Trophoblast cell (in vitro differentiated cells and primary cell): ENCODE measurements at regions not wholly inside any gene's neighbourhood (a gene's known extent, or its start where the extent isn't known, plus 50 kb on each side); places are given as distances from the start of the nearest gene placed in this dataset.

Experiments
- DNase-seq, 2 donors: peaks; one replicate each; pipeline ENCODE4 v3.0.0-alpha.2; 2016
- H2AFZ ChIP-seq: 2 replicates; pipeline ENCODE4 v1.6.1; 2013; ENCODE audit warnings: low read length, moderate library complexity, mild to moderate bottlenecking; ENCODE audit not compliant: insufficient read depth, poor library complexity
- H2AK5ac ChIP-seq: 2 replicates; pipeline ENCODE4 v1.6.1; 2013; ENCODE audit warnings: mild to moderate bottlenecking, low read length
- H2BK120ac ChIP-seq: 2 replicates; pipeline ENCODE4 v1.6.1; 2013; ENCODE audit warnings: low read length, mild to moderate bottlenecking, moderate library complexity; ENCODE audit not compliant: insufficient read depth, poor library complexity
- H2BK12ac ChIP-seq: 2 replicates; pipeline ENCODE4 v1.6.1; 2013; ENCODE audit warnings: mild to moderate bottlenecking, low read length, moderate library complexity
- H2BK5ac ChIP-seq: 2 replicates; pipeline ENCODE4 v1.6.1; 2013; ENCODE audit warnings: low read length, low read depth, moderate library complexity, mild to moderate bottlenecking; ENCODE audit not compliant: poor library complexity
- H3K14ac ChIP-seq: 2 replicates; pipeline ENCODE4 v1.6.1; 2013; ENCODE audit warnings: mild to moderate bottlenecking, low read length
- H3K18ac ChIP-seq: 2 replicates; pipeline ENCODE4 v1.6.1; 2013; ENCODE audit warnings: mild to moderate bottlenecking, low read length
- H3K23ac ChIP-seq: 2 replicates; pipeline ENCODE4 v1.6.1; 2013; ENCODE audit warnings: low read length
- H3K27ac ChIP-seq: 2 replicates; pipeline ENCODE4 v1.5.1; 2013; ENCODE audit warnings: low read depth, mild to moderate bottlenecking, inconsistent platforms, low read length, moderate library complexity
- H3K27me3 ChIP-seq: 2 replicates; pipeline ENCODE4 v1.6.1; 2013; ENCODE audit warnings: inconsistent platforms, mild to moderate bottlenecking, low read length, moderate library complexity; ENCODE audit not compliant: insufficient read depth
- H3K36me3 ChIP-seq, 2 experiments: 1 replicate in 1 of 2; 2 replicates in 1 of 2; pipeline ENCODE4 v1.6.1; 2013; ENCODE audit warnings: low read length in 2 of 2, mild to moderate bottlenecking in 2 of 2, moderate library complexity in 1 of 2; ENCODE audit not compliant: insufficient read depth in 2 of 2, control insufficient read depth in 1 of 2
- H3K4ac ChIP-seq: 2 replicates; pipeline ENCODE4 v1.6.1; 2013; ENCODE audit warnings: low read depth, mild to moderate bottlenecking, low read length, moderate library complexity
- H3K4me1 ChIP-seq, 2 experiments: 1 replicate in 1 of 2; 2 replicates in 1 of 2; pipeline ENCODE4 v1.6.1; 2013; ENCODE audit warnings: low read length in 2 of 2, mild to moderate bottlenecking in 2 of 2, moderate library complexity in 1 of 2; ENCODE audit not compliant: insufficient read depth in 2 of 2, control insufficient read depth in 1 of 2
- H3K4me2 ChIP-seq: 2 replicates; pipeline ENCODE4 v1.6.1; 2013; ENCODE audit warnings: inconsistent platforms, mild to moderate bottlenecking, low read length, moderate library complexity
- H3K4me3 ChIP-seq: 2 replicates; pipeline ENCODE4 v1.5.1; 2013; ENCODE audit warnings: mild to moderate bottlenecking, low read depth, low read length, inconsistent platforms
- H3K79me1 ChIP-seq: one replicate; pipeline ENCODE4 v1.6.1; 2013; ENCODE audit warnings: low read length
- H3K79me2 ChIP-seq: 2 replicates; pipeline ENCODE4 v1.6.1; 2013; ENCODE audit warnings: low read length, mild to moderate bottlenecking; ENCODE audit not compliant: control insufficient read depth, insufficient read depth, poor library complexity
- H3K9ac ChIP-seq: 2 replicates; pipeline ENCODE4 v1.6.1; 2013; ENCODE audit warnings: mild to moderate bottlenecking, low read length
- H3K9me3 ChIP-seq: 2 replicates; pipeline ENCODE4 v1.6.1; 2013; ENCODE audit warnings: low read depth, mild to moderate bottlenecking, control low read depth, inconsistent platforms, low read length; ENCODE audit not compliant: insufficient read depth
- H4K12ac ChIP-seq: 2 replicates; pipeline ENCODE4 v1.6.1; 2013; ENCODE audit warnings: low read depth, mild to moderate bottlenecking, low read length, moderate library complexity
- H4K8ac ChIP-seq: 2 replicates; pipeline ENCODE4 v1.6.1; 2013; ENCODE audit warnings: low read depth, mild to moderate bottlenecking, low read length, moderate library complexity
- H4K91ac ChIP-seq: one replicate; pipeline ENCODE4 v1.6.1; 2013; ENCODE audit warnings: low read depth, mild to moderate bottlenecking, low read length, moderate library complexity
- WGBS: extraction: QIAGEN DNeasy Blood & Tissue Kit; methylation state at CpG from one replicate; pipeline ENCODE4 v1.1.7; 2013; ENCODE audit warnings: missing lambda C conversion rate; ENCODE audit not compliant: insufficient read length, insufficient coverage; ENCODE audit errors: extremely low coverage; 5-methylcytosine and 5-hydroxymethylcytosine counted together

GRCh38 chr18:76756531-76757253, 65.7 kb upstream of the ZNF236 start:
- no peak overlapping the region for H2BK12ac ChIP-seq
- H3K9me3 ChIP-seq: no peaks in the 10 kb centered on the region
- H2AK5ac ChIP-seq: no peak overlapping the region
- no peak overlapping the region for H4K12ac ChIP-seq
- H4K8ac ChIP-seq: no peak overlapping the region
- H3K14ac ChIP-seq: no peak overlapping the region
- H3K4me2 ChIP-seq: no peak overlapping the region
- H3K36me3 ChIP-seq: no peaks in the 10 kb centered on the region
- no peak overlapping the region for H4K91ac ChIP-seq
- no peak overlapping the region for H3K4me3 ChIP-seq
- H2AFZ ChIP-seq: no peak overlapping the region
- no peaks in the 10 kb centered on the region for H3K4me1 ChIP-seq
- H3K79me2 ChIP-seq: no peaks in the 10 kb centered on the region
- H3K27me3 ChIP-seq: no peaks in the 10 kb centered on the region
- H3K9ac ChIP-seq: no peak overlapping the region
- no peak overlapping the region for H3K4ac ChIP-seq
- H2BK120ac ChIP-seq: no peak overlapping the region
- no CpG with 5 or more reads among the region's 23 CpGs for WGBS
- no peak overlapping the region for H3K23ac ChIP-seq
- no peak overlapping the region for H2BK5ac ChIP-seq
- H3K79me1 ChIP-seq: no peaks in the 10 kb centered on the region
- no peak overlapping the region for H3K18ac ChIP-seq
- no peak for DNase-seq
- H3K27ac ChIP-seq: no peak overlapping the region

- no peak overlapping the region for H3K9ac ChIP-seq
- no peaks in the 10 kb centered on the region for H3K36me3 ChIP-seq
- no peak overlapping the region for H3K18ac ChIP-seq
- no peak overlapping the region for H2BK12ac ChIP-seq
- no peak overlapping the region for H3K14ac ChIP-seq
- H2AFZ ChIP-seq: no peak overlapping the region
- no peaks in the 10 kb centered on the region for H3K79me1 ChIP-seq
- H3K79me2 ChIP-seq: no peaks in the 10 kb centered on the region
- H3K9me3 ChIP-seq: peaks cover 5% of the 10 kb centered on the region
- no peak overlapping the region for H2BK5ac ChIP-seq
- no peak overlapping the region for H3K27ac ChIP-seq
- H3K4ac ChIP-seq: no peak overlapping the region
- H4K91ac ChIP-seq: no peak overlapping the region
- no peaks in the 10 kb centered on the region for H3K4me1 ChIP-seq
- no CpG with 5 or more reads among the region's 8 CpGs for WGBS
- no peaks in the 10 kb centered on the region for H3K27me3 ChIP-seq
- no peak overlapping the region for H4K12ac ChIP-seq
- H2AK5ac ChIP-seq: no peak overlapping the region
- H2BK120ac ChIP-seq: no peak overlapping the region
- no peak overlapping the region for H3K4me2 ChIP-seq
- no peak for DNase-seq
- H4K8ac ChIP-seq: no peak overlapping the region
- H3K23ac ChIP-seq: no peak overlapping the region
- no peak overlapping the region for H3K4me3 ChIP-seq
These were observed 68.0 kb upstream of the ZNF236 start for GRCh38 chr18:76754351-76754750.

- Histone ChIP-seq H2BK5ac (no peak overlapping the region), H3K79me2 (no peaks in the 10 kb centered on the region), H4K12ac (no peak overlapping the region), H3K18ac (no peak overlapping the region), H3K4me1 (no peaks in the 10 kb centered on the region), H3K79me1 (no peaks in the 10 kb centered on the region), H3K4ac (no peak overlapping the region), H3K36me3 (no peaks in the 10 kb centered on the region), H4K91ac (no peak overlapping the region), H2BK12ac (no peak overlapping the region), H2AFZ (no peak overlapping the region), H3K27me3 (no peaks in the 10 kb centered on the region), H4K8ac (no peak overlapping the region), H3K4me2 (no peak overlapping the region), H3K23ac (no peak overlapping the region), H3K9ac (no peak overlapping the region), H3K27ac (no peak overlapping the region), H3K9me3 (peaks cover 5% of the 10 kb centered on the region), H2AK5ac (no peak overlapping the region), H3K14ac (no peak overlapping the region), H3K4me3 (no peak overlapping the region), H2BK120ac (no peak overlapping the region)
- WGBS: no CpG with 5 or more reads among the region's 4 CpGs
- no peak for DNase-seq
These were observed 70.0 kb upstream of the ZNF236 start for GRCh38 chr18:76752400-76752799.

DNA sequence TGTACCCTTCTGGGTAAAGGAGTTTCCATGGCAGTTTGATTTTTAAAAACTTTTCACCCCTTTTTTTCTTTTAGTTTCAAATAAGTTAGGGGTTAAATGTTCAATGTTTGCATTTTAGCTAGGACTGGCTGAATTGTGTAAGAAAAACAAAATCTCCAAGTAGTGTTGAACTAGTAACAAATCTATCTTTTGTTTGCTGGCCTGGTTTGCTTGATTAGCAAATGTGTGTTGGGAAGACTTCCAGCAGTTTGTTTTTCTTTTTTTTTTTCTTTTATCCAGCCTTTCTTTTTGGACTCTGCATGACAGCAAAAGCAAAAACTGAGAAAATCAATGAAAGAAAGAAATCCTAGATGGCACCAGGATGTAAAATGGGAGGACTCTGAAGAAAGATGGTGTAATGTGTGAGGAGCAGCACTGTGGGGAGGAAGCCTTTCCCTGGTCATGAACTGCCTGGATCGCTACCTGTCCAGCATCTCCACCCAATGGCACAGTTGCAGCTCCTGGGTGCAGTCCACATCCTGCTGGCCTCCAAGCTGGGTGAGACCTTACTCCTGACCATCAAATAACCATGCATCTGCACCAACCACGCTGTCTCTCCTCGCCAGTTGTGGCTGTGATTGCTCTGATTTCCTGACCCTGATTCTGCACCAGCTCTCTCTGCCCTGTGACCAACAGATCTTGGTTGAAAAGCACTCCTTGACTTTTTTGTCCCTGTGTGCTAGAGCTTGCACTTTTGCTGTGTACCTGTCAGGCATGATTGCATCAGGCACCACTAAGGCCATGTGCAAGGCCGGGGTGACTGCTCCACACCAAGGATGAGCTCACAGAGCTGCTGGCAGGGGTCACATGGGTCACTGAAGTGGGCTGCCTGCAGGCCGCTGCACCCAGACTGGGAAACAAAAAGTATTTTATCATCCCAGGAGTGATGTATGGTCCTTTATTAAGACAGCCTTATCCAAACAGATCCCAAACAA, 71.2 kb upstream of the ZNF236 start:
- Histone ChIP-seq H3K14ac (no peak overlapping the region), H4K91ac (no peak overlapping the region), H3K4me1 (no peaks in the 10 kb centered on the region), H2BK120ac (no peak overlapping the region), H2BK12ac (no peak overlapping the region), H3K27ac (no peak overlapping the region), H3K9ac (peak overlapping the region; percentile 2), H4K12ac (no peak overlapping the region), H3K4me2 (no peak overlapping the region), H3K4me3 (no peak overlapping the region), H2BK5ac (no peak overlapping the region), H3K18ac (no peak overlapping the region), H3K4ac (no peak overlapping the region), H4K8ac (no peak overlapping the region), H3K9me3 (peaks cover 5% of the 10 kb centered on the region), H2AFZ (no peak overlapping the region), H3K79me1 (no peaks in the 10 kb centered on the region), H2AK5ac (no peak overlapping the region), H3K36me3 (no peaks in the 10 kb centered on the region), H3K79me2 (no peaks in the 10 kb centered on the region), H3K27me3 (no peaks in the 10 kb centered on the region), H3K23ac (no peak overlapping the region)
- DNase-seq: no peak
- WGBS: no CpG with 5 or more reads among the region's 5 CpGs
